ENCODE measurements at regions not wholly inside any gene's neighbourhood (a gene's known extent, or its start where the extent isn't known, plus 50 kb on each side); places are given as distances from the start of the nearest gene placed in this dataset.

DNA sequence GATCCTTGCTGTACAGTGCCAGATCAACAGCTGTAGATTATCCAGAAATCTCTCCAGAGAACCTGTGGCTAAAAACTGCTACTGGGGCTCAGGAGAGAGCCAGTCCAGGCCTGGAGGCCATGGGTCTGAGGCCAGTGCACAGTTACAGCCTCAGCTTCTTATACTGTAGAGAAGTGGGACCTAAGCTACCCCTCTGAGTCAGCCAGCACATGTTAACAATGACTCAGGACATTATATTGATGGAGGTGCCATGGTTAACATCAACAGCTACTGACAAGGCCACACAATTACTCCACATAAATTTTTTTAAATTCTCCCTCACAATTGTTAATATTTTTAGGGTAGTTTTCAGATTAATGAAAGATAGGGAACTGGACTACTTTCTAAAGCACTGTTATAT lies 138.5 kb downstream of the RBM26 start:
- intact Hi-C loops (cut with micrococcal nuclease): no loop called here
- no peaks in the 10 kb centered on the region for H3K36me3 Mint-ChIP-seq (ENCODE audit: low read depth)
- H3K9me3 Mint-ChIP-seq: no peaks in the 10 kb centered on the region
- H3K4me3 Mint-ChIP-seq: no peak overlapping the region
- H3K27me3 Mint-ChIP-seq: peaks cover 4% of the 10 kb centered on the region
- H3K4me1 Mint-ChIP-seq: no peaks in the 10 kb centered on the region
- DNase-seq: no peak
- H3K27ac Mint-ChIP-seq: no peak overlapping the region

DNA sequence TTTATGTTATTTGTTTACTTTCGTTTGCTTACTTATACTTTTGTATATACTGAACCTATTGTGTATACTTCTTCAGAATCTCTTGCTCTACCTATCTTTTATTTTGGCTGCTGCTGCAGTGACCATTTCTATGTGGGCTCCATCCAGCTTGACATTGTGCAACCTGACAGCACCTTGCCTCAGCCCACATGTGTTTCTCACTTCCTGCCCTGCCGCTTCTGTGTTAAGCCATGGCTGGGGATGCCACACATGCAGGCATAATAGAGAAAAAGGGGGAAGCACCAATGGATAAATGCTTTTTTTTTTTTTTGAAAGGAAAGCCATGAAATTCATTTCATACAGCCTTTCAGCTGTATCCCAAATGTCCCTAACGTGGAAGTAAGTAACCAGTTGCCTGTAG lies 147.6 kb downstream of the RBM26 start:
- Mint-ChIP-seq H3K36me3 (ENCODE audit: low read depth) (no peaks in the 10 kb centered on the region), H3K4me1 (no peaks in the 10 kb centered on the region), H3K27ac (no peak overlapping the region), H3K9me3 (no peaks in the 10 kb centered on the region), H3K4me3 (no peak overlapping the region), H3K27me3 (peaks cover 8% of the 10 kb centered on the region)
- no peak for DNase-seq
- intact Hi-C loops (cut with micrococcal nuclease): no loop called here

DNA sequence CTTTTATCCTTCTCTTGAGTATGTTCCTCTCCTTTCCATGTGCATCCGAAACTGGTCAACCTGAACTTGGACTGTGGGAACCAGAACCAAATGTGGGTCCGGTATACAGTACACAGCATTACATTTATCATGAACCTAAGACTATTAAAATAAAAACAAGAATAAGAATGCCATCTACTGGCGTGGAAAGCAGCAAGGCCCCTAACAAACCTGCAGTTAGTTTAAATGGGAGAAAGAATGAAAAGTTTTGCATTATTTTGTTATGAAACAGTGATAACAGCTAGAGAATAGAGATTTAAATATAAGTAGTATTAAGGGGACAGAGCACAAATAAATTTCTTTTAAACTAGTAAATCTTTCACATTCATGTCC lies 159.5 kb downstream of the RBM26 start:
- Mint-ChIP-seq H3K4me3 (no peak overlapping the region), H3K4me1 (no peaks in the 10 kb centered on the region), H3K9me3 (no peaks in the 10 kb centered on the region), H3K27ac (no peak overlapping the region), H3K27me3 (peaks cover 5% of the 10 kb centered on the region), H3K36me3 (ENCODE audit: low read depth) (no peaks in the 10 kb centered on the region)
- no peak for DNase-seq
- intact Hi-C loops (cut with micrococcal nuclease): no loop called here

DNA sequence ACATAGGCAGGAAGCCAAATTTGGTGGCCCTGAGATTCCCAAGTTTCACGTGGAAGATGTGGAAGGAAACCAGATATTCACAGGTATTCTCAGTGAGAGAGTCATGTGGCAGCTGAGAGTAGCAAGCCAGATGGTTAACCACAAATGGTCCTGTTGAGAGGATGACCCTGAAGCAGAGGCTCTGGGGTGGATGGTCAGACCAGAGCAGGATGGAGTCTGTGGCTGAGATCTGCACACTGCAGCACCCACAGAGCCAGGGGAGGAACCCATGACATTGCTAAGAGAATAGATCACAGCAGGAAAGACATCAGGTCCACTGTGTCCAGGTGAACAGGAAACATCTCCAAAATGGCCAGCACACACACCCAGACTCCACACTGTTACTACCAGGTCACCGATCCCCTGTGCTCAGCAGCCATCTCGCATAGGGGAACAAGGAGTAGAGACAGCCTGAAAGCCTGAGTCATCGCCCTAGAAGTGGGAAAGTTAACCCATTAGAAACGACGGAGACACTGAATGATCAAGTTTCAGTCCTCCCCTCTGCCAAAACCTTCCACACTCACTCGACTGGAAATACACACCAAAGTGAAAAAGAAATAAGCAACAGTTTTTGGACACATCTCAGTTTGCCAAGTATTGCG lies 160.0 kb downstream of the RBM26 start:
- Mint-ChIP-seq H3K4me1 (no peaks in the 10 kb centered on the region), H3K9me3 (no peaks in the 10 kb centered on the region), H3K27me3 (peaks cover 7% of the 10 kb centered on the region), H3K36me3 (ENCODE audit: low read depth) (no peaks in the 10 kb centered on the region), H3K4me3 (no peak overlapping the region), H3K27ac (no peak overlapping the region)
- no peak for DNase-seq
- intact Hi-C loops (cut with micrococcal nuclease): no loop called here

DNA sequence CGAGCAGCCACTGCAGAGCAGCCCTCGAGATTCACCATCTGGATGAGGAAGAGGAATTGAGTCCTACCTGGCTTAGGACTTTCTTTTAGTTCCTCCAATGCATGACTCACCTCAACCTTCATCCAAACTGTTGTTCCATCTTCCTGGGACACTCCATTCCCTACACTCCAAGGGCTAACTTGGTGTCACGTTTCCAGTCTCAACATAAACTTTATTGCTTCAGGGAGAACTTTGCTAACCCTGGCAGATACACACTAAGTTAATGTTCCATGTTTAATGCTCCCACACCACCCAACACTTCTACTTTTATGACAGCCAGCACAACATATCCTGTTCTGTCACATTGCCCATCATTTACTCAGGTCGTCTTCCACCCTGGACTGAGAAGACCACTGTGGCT lies 164.4 kb downstream of the RBM26 start:
- Mint-ChIP-seq H3K27ac (no peak overlapping the region), H3K4me3 (no peak overlapping the region), H3K4me1 (no peaks in the 10 kb centered on the region), H3K27me3 (peaks cover 16% of the 10 kb centered on the region), H3K36me3 (ENCODE audit: low read depth) (no peaks in the 10 kb centered on the region), H3K9me3 (no peaks in the 10 kb centered on the region)
- no peak for DNase-seq
- intact Hi-C loops (cut with micrococcal nuclease): no loop called here

DNA sequence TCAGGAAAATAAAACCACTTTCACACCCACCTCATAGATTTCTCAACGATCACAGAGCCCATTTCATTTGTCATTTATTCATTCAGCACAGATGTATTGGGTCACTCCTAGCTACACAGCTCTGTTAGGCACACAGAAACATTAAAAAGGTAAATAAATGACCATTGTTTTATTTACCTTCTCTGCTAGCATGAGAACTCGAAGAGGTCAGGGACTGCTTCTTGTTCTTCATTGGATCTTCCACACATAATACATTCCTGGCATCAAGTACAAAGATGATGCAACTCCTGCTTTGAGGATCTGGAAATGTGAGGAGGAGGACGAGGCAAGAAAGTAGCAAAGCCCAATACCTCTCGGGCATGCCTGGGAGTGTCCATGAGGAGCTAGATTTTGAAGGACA lies 168.1 kb downstream of the RBM26 start:
- Mint-ChIP-seq H3K4me1 (no peaks in the 10 kb centered on the region), H3K27ac (no peak overlapping the region), H3K27me3 (peaks cover 18% of the 10 kb centered on the region), H3K36me3 (ENCODE audit: low read depth) (no peaks in the 10 kb centered on the region), H3K4me3 (no peak overlapping the region), H3K9me3 (no peaks in the 10 kb centered on the region)
- intact Hi-C loops (cut with micrococcal nuclease): no loop called here
- no peak for DNase-seq

DNA sequence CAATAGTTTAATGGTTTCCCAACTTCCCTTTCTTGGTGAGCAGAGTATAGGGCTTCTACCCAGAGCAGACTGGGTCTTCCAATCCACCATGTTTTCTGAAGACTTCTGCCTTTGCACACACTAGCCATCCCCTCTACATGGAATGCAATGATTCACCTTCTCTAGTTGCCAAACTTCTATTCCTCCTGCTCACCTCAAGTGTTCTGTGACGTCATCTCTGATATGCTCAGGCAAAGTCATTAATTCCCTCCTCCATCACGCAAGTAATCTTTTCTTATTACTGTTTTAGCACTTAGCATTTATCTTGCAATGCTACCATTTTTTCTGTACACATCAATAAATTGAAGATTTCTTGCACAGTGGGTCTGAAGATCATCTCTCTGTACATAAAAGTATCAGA lies 174.2 kb downstream of the RBM26 start:
- Mint-ChIP-seq H3K4me3 (no peak overlapping the region), H3K27me3 (peaks cover 6% of the 10 kb centered on the region), H3K36me3 (ENCODE audit: low read depth) (no peaks in the 10 kb centered on the region), H3K4me1 (no peaks in the 10 kb centered on the region), H3K27ac (no peak overlapping the region), H3K9me3 (no peaks in the 10 kb centered on the region)
- intact Hi-C loops (cut with micrococcal nuclease): no loop called here
- no peak for DNase-seq

DNA sequence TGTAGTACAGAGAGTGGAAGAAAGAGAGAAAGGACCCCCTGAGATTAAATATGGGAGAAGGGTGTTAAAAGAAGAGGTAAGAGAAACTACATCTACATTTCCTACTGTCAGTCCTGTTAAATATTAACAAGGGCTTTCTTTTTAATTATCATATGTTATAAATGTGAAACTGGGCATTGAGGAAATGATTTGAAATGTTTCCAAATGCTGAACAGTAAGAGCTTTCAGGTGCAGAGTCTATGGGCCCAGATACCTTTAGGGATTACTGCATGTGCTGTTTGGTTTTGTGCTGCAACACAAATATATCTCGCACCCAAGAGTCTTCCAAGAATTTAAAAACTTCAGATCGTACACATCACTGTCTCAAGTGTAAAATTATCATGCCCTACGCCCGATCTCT lies 176.3 kb downstream of the RBM26 start:
- DNase-seq: no peak
- H3K27me3 Mint-ChIP-seq: peaks cover 11% of the 10 kb centered on the region
- no peaks in the 10 kb centered on the region for H3K9me3 Mint-ChIP-seq
- H3K27ac Mint-ChIP-seq: no peak overlapping the region
- H3K4me3 Mint-ChIP-seq: no peak overlapping the region
- intact Hi-C loops (cut with micrococcal nuclease): no loop called here
- no peaks in the 10 kb centered on the region for H3K4me1 Mint-ChIP-seq
- H3K36me3 Mint-ChIP-seq (ENCODE audit: low read depth): no peaks in the 10 kb centered on the region

DNA sequence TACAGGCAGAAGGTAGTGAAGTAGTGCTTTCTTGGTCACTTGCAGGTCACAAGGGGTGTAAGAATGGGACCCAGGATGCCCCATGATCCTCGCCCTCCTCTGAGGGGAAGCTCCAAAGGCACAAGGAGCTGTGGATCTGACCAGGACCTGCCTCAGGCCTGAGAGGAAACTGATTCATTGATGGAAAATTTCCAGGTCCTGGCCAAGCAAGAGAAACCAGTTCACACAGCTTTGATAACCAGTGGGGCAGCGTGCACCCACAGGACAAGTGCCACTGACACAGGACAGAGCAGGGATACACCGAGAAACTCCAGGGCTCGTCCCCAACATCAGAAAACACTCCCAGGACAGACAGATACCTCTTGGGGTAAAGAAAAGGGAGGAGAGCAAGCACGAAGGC lies 177.1 kb downstream of the RBM26 start:
- DNase-seq: no peak
- Mint-ChIP-seq H3K36me3 (ENCODE audit: low read depth) (no peaks in the 10 kb centered on the region), H3K9me3 (no peaks in the 10 kb centered on the region), H3K27me3 (peaks cover 16% of the 10 kb centered on the region), H3K4me3 (no peak overlapping the region), H3K4me1 (no peaks in the 10 kb centered on the region), H3K27ac (no peak overlapping the region)
- intact Hi-C loops (cut with micrococcal nuclease): no loop called here

DNA sequence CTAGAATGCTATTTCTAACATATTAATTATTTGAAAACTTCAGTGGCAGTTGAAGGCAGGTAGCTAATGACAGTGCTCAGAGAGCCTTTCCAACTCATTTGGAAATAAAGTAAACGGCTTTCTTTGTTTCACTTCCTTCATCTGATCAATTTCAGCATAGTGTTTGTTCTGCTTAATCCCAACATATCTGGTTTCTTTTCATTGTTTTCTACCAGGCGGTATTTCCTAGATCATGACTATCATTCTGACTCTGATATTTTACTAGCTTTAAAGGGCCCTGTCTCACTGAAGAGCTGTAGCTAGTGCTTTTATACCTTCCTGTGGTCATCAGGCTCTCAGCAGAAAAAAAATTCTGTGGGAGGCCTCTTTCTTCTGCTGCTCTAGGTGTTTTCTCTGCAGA lies 178.6 kb downstream of the RBM26 start:
- DNase-seq: no peak
- Mint-ChIP-seq H3K4me3 (no peak overlapping the region), H3K27ac (no peak overlapping the region)

DNA sequence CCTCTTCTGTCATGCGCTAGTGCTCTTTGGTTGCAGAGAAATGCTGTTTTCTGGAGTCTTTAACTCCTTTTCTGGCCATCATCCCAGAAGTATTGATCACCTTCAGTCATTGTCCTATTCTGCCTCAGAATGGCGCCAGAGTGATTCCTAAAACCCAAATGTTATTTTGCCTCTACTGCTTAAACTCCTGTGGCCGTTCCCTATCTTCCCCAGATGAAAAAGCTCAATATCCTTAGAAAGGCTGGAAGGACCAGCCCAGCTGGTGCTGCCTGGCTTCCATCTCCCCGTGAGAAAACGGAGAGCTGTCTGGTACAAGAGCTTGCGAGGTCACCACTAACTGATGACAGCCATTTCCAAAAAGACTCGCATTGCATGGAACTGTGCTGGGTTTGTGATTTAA lies 179.1 kb downstream of the RBM26 start:
- Mint-ChIP-seq H3K4me1 (no peaks in the 10 kb centered on the region), H3K9me3 (no peaks in the 10 kb centered on the region), H3K27ac (no peak overlapping the region), H3K27me3 (peaks cover 23% of the 10 kb centered on the region), H3K4me3 (no peak overlapping the region), H3K36me3 (ENCODE audit: low read depth) (no peaks in the 10 kb centered on the region)
- intact Hi-C loops (cut with micrococcal nuclease): no loop called here
- DNase-seq: no peak

More for the DNA sequence above, 178.6 kb downstream of the RBM26 start:
- Mint-ChIP-seq H3K9me3 (no peaks in the 10 kb centered on the region), H3K36me3 (ENCODE audit: low read depth) (no peaks in the 10 kb centered on the region), H3K4me1 (no peaks in the 10 kb centered on the region), H3K27me3 (peaks cover 22% of the 10 kb centered on the region)
- intact Hi-C loops (cut with micrococcal nuclease): no loop called here

DNA sequence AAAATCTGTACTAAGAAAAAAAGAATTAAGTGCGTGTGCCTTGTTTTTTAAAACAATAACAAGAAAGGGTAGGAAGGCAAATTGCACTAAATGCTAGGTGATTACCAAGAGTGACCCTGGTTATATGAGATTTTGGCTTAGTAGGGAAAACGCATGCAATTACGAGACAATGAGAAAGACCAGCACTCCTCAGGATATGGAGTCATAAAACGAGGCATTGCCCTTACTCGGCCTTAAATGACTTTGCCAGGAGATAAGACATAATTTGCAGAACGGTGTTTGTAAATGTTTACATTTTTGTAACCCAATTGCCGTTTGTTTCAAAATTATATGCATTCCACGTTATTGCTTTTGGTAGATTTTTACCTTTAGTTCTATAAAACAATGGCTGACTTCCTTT lies 179.8 kb downstream of the RBM26 start:
- Mint-ChIP-seq H3K27ac (no peak overlapping the region), H3K9me3 (no peaks in the 10 kb centered on the region), H3K27me3 (peaks cover 23% of the 10 kb centered on the region), H3K4me3 (no peak overlapping the region), H3K36me3 (ENCODE audit: low read depth) (no peaks in the 10 kb centered on the region), H3K4me1 (no peaks in the 10 kb centered on the region)
- DNase-seq: no peak
- intact Hi-C loops (cut with micrococcal nuclease): no loop called here

DNA sequence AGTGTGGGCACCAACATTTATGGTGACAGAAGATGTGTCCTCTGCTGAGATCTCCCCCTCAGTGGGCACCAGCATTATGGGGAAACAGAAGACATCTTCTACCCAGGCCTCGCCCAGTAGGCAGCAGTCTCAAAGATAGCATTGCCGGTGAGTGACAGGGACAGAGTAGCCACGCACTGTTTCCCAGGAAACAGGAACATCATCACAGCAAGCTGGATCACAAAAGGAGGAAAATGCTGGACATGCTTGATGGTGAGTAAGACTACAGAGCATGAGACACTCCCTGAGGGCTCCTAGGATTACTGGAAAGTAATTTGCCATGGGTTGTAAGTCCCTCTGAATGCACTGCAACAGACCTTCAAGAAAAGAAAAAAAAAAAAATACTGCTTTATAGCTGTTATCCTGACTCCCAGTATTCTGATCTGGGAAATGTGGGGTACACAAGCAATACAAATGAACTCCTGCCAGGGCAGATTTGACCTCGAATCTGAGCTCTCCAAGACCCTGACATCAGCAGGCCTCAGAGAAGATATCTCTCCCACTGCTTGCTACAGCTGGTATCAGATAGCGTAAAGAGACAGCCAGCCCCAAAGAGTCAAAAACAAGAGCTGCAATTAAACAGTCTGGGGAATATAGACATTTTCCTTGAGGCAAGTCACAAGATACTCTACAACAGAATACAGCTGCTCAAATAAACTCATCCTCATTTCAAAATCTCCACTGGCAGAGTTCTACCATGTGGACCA lies 180.4 kb downstream of the RBM26 start:
- DNase-seq: no peak
- Mint-ChIP-seq H3K9me3 (no peaks in the 10 kb centered on the region), H3K4me1 (no peaks in the 10 kb centered on the region), H3K27me3 (peaks cover 23% of the 10 kb centered on the region), H3K36me3 (ENCODE audit: low read depth) (no peaks in the 10 kb centered on the region), H3K27ac (no peak overlapping the region), H3K4me3 (no peak overlapping the region)
- intact Hi-C loops (cut with micrococcal nuclease): no loop called here

DNA sequence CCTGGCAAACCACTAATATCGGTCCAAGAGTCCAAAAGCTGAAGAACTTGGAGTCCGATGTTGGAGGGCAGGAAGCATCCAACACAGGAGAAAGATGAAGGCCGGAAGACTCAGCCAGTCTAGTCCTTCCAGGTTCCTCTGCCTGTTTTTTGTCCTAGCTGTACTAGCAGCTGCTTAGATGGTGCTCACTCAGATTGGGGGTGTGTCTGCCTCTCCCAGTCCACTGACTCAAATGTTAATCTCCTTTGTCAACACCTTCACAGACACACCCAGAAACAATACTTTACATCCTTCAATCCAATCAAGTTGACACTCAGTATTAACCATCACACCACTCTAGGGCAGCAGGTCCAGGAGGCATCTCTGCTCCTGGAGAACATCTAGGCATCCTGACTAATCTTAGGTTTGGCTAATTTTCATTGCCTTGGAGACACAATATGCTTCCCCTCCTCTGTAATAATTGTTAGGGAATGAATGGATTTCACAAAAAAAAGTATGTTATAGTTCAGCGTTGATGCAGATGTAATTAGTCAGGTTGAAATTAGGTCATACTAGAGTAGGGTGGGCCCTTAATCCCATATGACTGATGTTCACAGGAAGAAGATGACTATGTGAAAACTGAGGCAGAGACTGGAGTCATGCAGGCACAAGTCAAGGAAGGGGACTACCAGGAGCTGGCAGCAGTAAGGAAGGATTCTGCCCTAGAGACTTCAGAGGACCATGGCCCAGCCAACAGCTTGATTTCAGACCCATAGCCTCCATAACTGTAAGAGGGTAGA lies 183.4 kb downstream of the RBM26 start:
- Mint-ChIP-seq H3K4me1 (no peaks in the 10 kb centered on the region), H3K27ac (no peak overlapping the region), H3K9me3 (no peaks in the 10 kb centered on the region), H3K27me3 (peaks cover 27% of the 10 kb centered on the region), H3K36me3 (ENCODE audit: low read depth) (no peaks in the 10 kb centered on the region), H3K4me3 (no peak overlapping the region)
- intact Hi-C loops (cut with micrococcal nuclease): no loop called here
- DNase-seq: no peak

Measured in activated CD4-positive, alpha-beta T cell treated with anti-CD3 and anti-CD28 coated beads, Interleukin-2, amount 10 ng/mL, durations not matched to agents 24 days and 14 days (primary cell).